Ascending aorta (tissue), 2 donors: ENCODE measurements at regions not wholly inside any gene's neighbourhood (a gene's known extent, or its start where the extent isn't known, plus 50 kb on each side); places are given as distances from the start of the nearest gene placed in this dataset.

Experiments
- DNase-seq, 2 donors: peaks; one replicate each; pipeline ENCODE4 v3.0.0-alpha.2; 2019; ENCODE audit warnings: low spot score in 2 of 2
- H3K27ac ChIP-seq, 2 donors: fragments of 200-600 bp; sonication (generic); one replicate each; pipeline ENCODE4 v1.5.1; 2016 to 2017; ENCODE audit warnings: mild to moderate bottlenecking in 1 of 2
- H3K27me3 ChIP-seq: fragments of 200-600 bp; sonication (generic); one replicate; pipeline ENCODE4 v1.5.1; 2017
- H3K36me3 ChIP-seq, 2 donors: fragments of 200-600 bp; sonication (generic); one replicate each; pipeline ENCODE4 v1.5.1; 2016
- H3K4me1 ChIP-seq, 2 donors: fragments of 200-600 bp; sonication (generic); one replicate each; pipeline ENCODE4 v1.5.1; 2016 to 2017; ENCODE audit warnings: mild to moderate bottlenecking in 1 of 2
- H3K4me3 ChIP-seq, 2 donors: fragments of 200-600 bp; sonication (generic); one replicate each; pipeline ENCODE4 v1.5.1; 2016 to 2017; ENCODE audit warnings: mild to moderate bottlenecking in 1 of 2
- H3K9me3 ChIP-seq, 2 donors: fragments of 200-600 bp; sonication (generic); one replicate each; pipeline ENCODE4 v1.5.1; 2016
- CTCF ChIP-seq, 3 experiments: fragments of 200-600 bp in 2 of 3; fragments of 450-650 bp in 1 of 3; sonication (generic) in 2 of 3; IDR thresholded peaks; one replicate each; pipeline ENCODE4 v1.5.1; 2016 to 2019; ENCODE audit warnings: antibody characterized with exemption in 3 of 3, mild to moderate bottlenecking in 1 of 3, moderate library complexity in 1 of 3
- intact Hi-C: fragments of 100-400 bp; cut with DNase I; formaldehyde crosslinking; loops from one replicate; pipeline ENCODE4 v1.15.1; 2023

GRCh38 chr4:120319046-120319767 is 252.6 kb upstream of the MAD2L1 start:
- TF ChIP-seq CTCF (IDR thresholded peaks at IDR 0.05) = no peak
- Histone ChIP-seq H3K4me3 (no peak overlapping the region), H3K4me1 (no peaks in the 10 kb centered on the region), H3K36me3 (no peaks in the 10 kb centered on the region), H3K27ac (no peak overlapping the region), H3K27me3 (no peaks in the 10 kb centered on the region), H3K9me3 (no peaks in the 10 kb centered on the region)
- intact Hi-C loops = no loop called here
- no peak for DNase-seq

DNA sequence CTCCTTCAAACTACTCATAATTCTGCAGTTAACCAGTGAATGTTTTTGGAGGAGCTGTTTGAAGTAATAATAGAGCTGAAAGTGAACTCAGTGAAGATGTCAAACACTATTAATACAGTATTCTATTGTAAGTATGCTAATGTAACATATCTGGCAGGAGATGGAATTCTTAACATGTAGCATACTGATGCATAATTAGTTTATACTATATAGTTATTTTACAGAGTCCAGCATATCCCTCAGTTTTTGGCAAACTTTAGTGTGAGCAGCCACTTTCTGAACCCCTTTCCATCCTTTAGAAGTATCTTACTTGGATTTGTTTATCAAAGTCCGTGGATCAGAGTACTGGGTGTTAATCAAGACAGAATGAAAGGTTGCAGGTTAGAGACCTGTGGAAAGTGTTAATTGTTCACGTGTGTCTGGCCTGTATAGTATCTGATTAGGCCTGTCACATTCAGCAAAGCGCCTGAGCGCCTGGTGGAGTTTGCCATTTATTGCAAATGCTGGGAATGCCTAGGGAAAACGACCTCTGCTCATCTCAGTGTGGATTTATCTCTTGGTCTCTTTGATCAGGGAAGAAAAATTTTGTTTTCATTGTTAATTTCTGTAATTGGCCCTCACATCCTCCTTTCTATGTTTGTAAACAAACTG is 251.7 kb upstream of the MAD2L1 start:
- H3K36me3 ChIP-seq = no peaks in the 10 kb centered on the region
- intact Hi-C loops = no loop called here
- no peak overlapping the region for H3K27ac ChIP-seq
- H3K9me3 ChIP-seq = no peaks in the 10 kb centered on the region
- no peak for DNase-seq
- no peak for TF ChIP-seq CTCF (IDR thresholded peaks at IDR 0.05)
- no peak overlapping the region for H3K4me3 ChIP-seq
- no peaks in the 10 kb centered on the region for H3K27me3 ChIP-seq
- no peaks in the 10 kb centered on the region for H3K4me1 ChIP-seq

GRCh38 chr4:120317713-120318112 is 251.1 kb upstream of the MAD2L1 start:
- TF ChIP-seq CTCF (IDR thresholded peaks at IDR 0.05) = no peak
- no peak overlapping the region for H3K4me3 ChIP-seq
- H3K27me3 ChIP-seq = no peaks in the 10 kb centered on the region
- no peak overlapping the region for H3K27ac ChIP-seq
- no peaks in the 10 kb centered on the region for H3K4me1 ChIP-seq
- no peaks in the 10 kb centered on the region for H3K9me3 ChIP-seq
- intact Hi-C loops = no loop called here
- DNase-seq = no peak
- no peaks in the 10 kb centered on the region for H3K36me3 ChIP-seq

GRCh38 chr4:120316416-120316815 is 249.8 kb upstream of the MAD2L1 start:
- intact Hi-C loops = no loop called here
- no peaks in the 10 kb centered on the region for H3K4me1 ChIP-seq
- H3K27me3 ChIP-seq = no peaks in the 10 kb centered on the region
- no peak for DNase-seq
- no peaks in the 10 kb centered on the region for H3K36me3 ChIP-seq
- no peak overlapping the region for H3K27ac ChIP-seq
- H3K9me3 ChIP-seq = no peaks in the 10 kb centered on the region
- H3K4me3 ChIP-seq = no peak overlapping the region
- no peak for TF ChIP-seq CTCF (IDR thresholded peaks at IDR 0.05)

DNA sequence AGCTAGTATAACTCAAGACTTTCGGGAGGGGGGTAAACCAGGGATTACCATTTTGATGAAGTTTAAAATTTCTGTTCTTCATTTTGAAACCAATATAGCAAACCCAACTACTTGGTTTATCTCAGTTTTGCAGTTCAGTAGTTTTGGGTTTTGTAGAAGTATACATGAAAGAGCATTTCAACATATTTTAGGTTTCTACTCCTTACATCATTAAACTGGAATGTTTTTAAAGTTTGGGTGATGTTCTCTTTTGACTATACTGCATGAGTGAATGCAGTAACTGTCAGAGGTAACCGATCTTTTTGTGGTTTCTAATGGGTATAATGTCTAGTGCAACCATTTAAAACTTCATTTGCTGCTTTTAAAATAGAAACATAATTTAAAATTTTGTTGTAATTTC is 248.3 kb upstream of the MAD2L1 start:
- no peak for TF ChIP-seq CTCF (IDR thresholded peaks at IDR 0.05)
- H3K4me1 ChIP-seq = no peaks in the 10 kb centered on the region
- no peaks in the 10 kb centered on the region for H3K9me3 ChIP-seq

More for the DNA sequence above, 248.3 kb upstream of the MAD2L1 start:
- intact Hi-C loops = no loop called here
- no peak for DNase-seq
- no peaks in the 10 kb centered on the region for H3K27me3 ChIP-seq
- H3K36me3 ChIP-seq = no peaks in the 10 kb centered on the region
- H3K4me3 ChIP-seq = no peak overlapping the region
- H3K27ac ChIP-seq = no peak overlapping the region
